IMR-90 (cell line): ENCODE measurements at regions not wholly inside any gene's neighbourhood (a gene's known extent, or its start where the extent isn't known, plus 50 kb on each side); places are given as distances from the start of the nearest gene placed in this dataset.

Source experiments
- ATAC-seq: fragments of 200-7000 bp; cut with Tn5 transposase; 2 replicates; pipeline ENCODE4 v1.9.1; 2020; ENCODE audit warnings: low read depth, mild to moderate bottlenecking, moderate library complexity
- BruUV-seq: library from RNA; stranded (reverse); fragments of 400-500 nt; replicated peaks from 2 replicates; lab custom pipeline; 2021; lab: Mats Ljungman, UMichigan
- CTCF ChIA-PET: fragments of 300-600 bp; formaldehyde crosslinking; extraction: SDS; loops from one replicate; lab custom pipeline; 2021; ENCODE audit warnings: antibody characterized with exemption; lab: Yijun Ruan, JAX
- POLR2A ChIA-PET: fragments of 300-600 bp; sonication (Branson Sonifier 250); formaldehyde crosslinking; loops from one replicate; lab custom pipeline; 2022; ENCODE audit warnings: antibody characterized with exemption; ENCODE audit not compliant: unreplicated experiment; lab: Charles Lee
- DNase-seq: peaks from one replicate; pipeline ENCODE4 v3.0.0; 2013
- H2AFZ ChIP-seq: replicated peaks from 2 replicates; pipeline ENCODE3; 2013; ENCODE audit warnings: low read length, mild to moderate bottlenecking; ENCODE audit not compliant: poor library complexity
- H2AK5ac ChIP-seq: 2 replicates; pipeline ENCODE4 v1.6.1; 2013; ENCODE audit warnings: low read depth, low read length, inconsistent platforms
- H2AK9ac ChIP-seq: replicated peaks from 2 replicates; pipeline ENCODE3; 2013; ENCODE audit warnings: mild to moderate bottlenecking, low read depth, low read length, moderate library complexity; ENCODE audit not compliant: poor library complexity
- H2BK120ac ChIP-seq: 2 replicates; pipeline ENCODE4 v1.6.1; 2013; ENCODE audit warnings: low read depth, low read length, inconsistent platforms
- H2BK15ac ChIP-seq: 3 replicates; pipeline ENCODE4 v1.6.1; 2013; ENCODE audit warnings: low read depth, low read length, inconsistent platforms
- H2BK20ac ChIP-seq: 2 replicates; pipeline ENCODE4 v1.6.1; 2013; ENCODE audit warnings: low read depth, mild to moderate bottlenecking, inconsistent platforms, low read length, moderate library complexity
- H2BK5ac ChIP-seq: 2 replicates; pipeline ENCODE4 v1.6.1; 2013; ENCODE audit warnings: mild to moderate bottlenecking, low read depth, low read length, inconsistent platforms; ENCODE audit not compliant: poor library complexity, severe bottlenecking
- H3K14ac ChIP-seq: replicated peaks from 2 replicates; pipeline ENCODE4 v1.6.1; 2013; ENCODE audit warnings: low read depth, low read length, inconsistent platforms
- H3K18ac ChIP-seq: 2 replicates; pipeline ENCODE4 v1.6.1; 2013; ENCODE audit warnings: low read depth, low read length, control low read depth
- H3K23ac ChIP-seq: 2 replicates; pipeline ENCODE4 v1.6.1; 2013; ENCODE audit warnings: low read depth, low read length, inconsistent platforms
- H3K27ac ChIP-seq: 2 replicates; pipeline ENCODE4 v1.5.1; 2013; ENCODE audit warnings: mild to moderate bottlenecking, control low read depth, low read length; ENCODE audit not compliant: insufficient read depth
- H3K27me3 ChIP-seq: 2 replicates; pipeline ENCODE4 v1.6.1; 2013; ENCODE audit warnings: low read length; ENCODE audit not compliant: control insufficient read depth, insufficient read depth
- H3K36me3 ChIP-seq: 2 replicates; pipeline ENCODE4 v1.6.1; 2013; ENCODE audit warnings: low read length, mixed read lengths; ENCODE audit not compliant: control insufficient read depth, insufficient read depth
- H3K4ac ChIP-seq: 2 replicates; pipeline ENCODE4 v1.6.1; 2013; ENCODE audit warnings: low read depth, low read length, inconsistent platforms
- H3K4me1 ChIP-seq: 2 replicates; pipeline ENCODE4 v1.6.1; 2013; ENCODE audit warnings: low read length, mixed read lengths; ENCODE audit not compliant: control insufficient read depth, insufficient read depth
- H3K4me2 ChIP-seq: 2 replicates; pipeline ENCODE4 v1.6.1; 2013; ENCODE audit warnings: low read depth, mild to moderate bottlenecking, control low read depth, low read length, moderate library complexity
- H3K4me3 ChIP-seq: 2 replicates; pipeline ENCODE4 v1.5.1; 2013; ENCODE audit warnings: low read depth, mild to moderate bottlenecking, control low read depth, low read length, moderate library complexity; ENCODE audit not compliant: insufficient read depth
- H3K56ac ChIP-seq: 2 replicates; pipeline ENCODE4 v1.6.1; 2013; ENCODE audit warnings: low read length, inconsistent platforms; ENCODE audit not compliant: insufficient read depth; ENCODE audit errors: extremely low read depth
- H3K79me1 ChIP-seq, 2 experiments: 2 replicates each; pipeline ENCODE4 v1.6.1; 2013; ENCODE audit warnings: low read length in 2 of 2, inconsistent platforms in 1 of 2, low read depth in 1 of 2
- H3K9ac ChIP-seq: 2 replicates; pipeline ENCODE4 v1.6.1; 2013; ENCODE audit warnings: low read depth, low read length, control low read depth
- H3K9me1 ChIP-seq: 2 replicates; pipeline ENCODE4 v1.6.1; 2013; ENCODE audit warnings: low read length, inconsistent platforms; ENCODE audit not compliant: insufficient read depth
- H3K9me3 ChIP-seq: 2 replicates; pipeline ENCODE4 v1.6.1; 2013; ENCODE audit warnings: low read length; ENCODE audit not compliant: control insufficient read depth, insufficient read depth
- H4K20me1 ChIP-seq: 2 replicates; pipeline ENCODE4 v1.6.1; 2013; ENCODE audit warnings: low read length, inconsistent platforms; ENCODE audit not compliant: insufficient read depth
- H4K5ac ChIP-seq: 2 replicates; pipeline ENCODE4 v1.6.1; 2013; ENCODE audit warnings: mild to moderate bottlenecking, low read depth, low read length, control low read depth
- H4K8ac ChIP-seq, 2 experiments: 2 replicates each; pipeline ENCODE4 v1.6.1; 2013; ENCODE audit warnings: low read depth in 2 of 2, low read length in 2 of 2, control low read depth in 1 of 2, inconsistent platforms in 1 of 2
- H4K91ac ChIP-seq: 2 replicates; pipeline ENCODE4 v1.6.1; 2013; ENCODE audit warnings: low read depth, low read length, inconsistent platforms; ENCODE audit not compliant: insufficient read depth
- CEBPB ChIP-seq: IDR thresholded peaks from 2 replicates; pipeline ENCODE4 v1.6.1; 2012; ENCODE audit warnings: low read depth, low read length, improper control_type of control experiment
- FOS ChIP-seq: fragments of 150-350 bp; IDR thresholded peaks from 2 replicates; pipeline ENCODE4 v1.6.1; 2016; ENCODE audit warnings: low read depth, low read length
- MXI1 ChIP-seq: IDR thresholded peaks from 2 replicates; pipeline ENCODE4 v1.6.1; 2012; ENCODE audit warnings: low read depth, mild to moderate bottlenecking, low read length, moderate library complexity, borderline replicate concordance
- NFE2L2 ChIP-seq: fragments of 150-350 bp; IDR thresholded peaks from 2 replicates; pipeline ENCODE4 v1.6.1; 2016; ENCODE audit warnings: low read depth, mild to moderate bottlenecking, low read length
- POLR2A ChIP-seq: IDR thresholded peaks from 2 replicates; pipeline ENCODE4 v1.6.1; 2012; ENCODE audit warnings: mild to moderate bottlenecking, low read depth, low read length
- RAD21 ChIP-seq: IDR thresholded peaks from 2 replicates; pipeline ENCODE4 v1.6.1; 2012; ENCODE audit warnings: low read length, improper control_type of control experiment
- SMC3 ChIP-seq: fragments of 150-350 bp; IDR thresholded peaks from 2 replicates; pipeline ENCODE4 v1.6.1; 2016; ENCODE audit warnings: low read depth, mild to moderate bottlenecking, antibody characterized with exemption, low read length, moderate library complexity
- WGBS, 2 experiments: methylation state at CpG; one replicate each; pipeline versions ENCODE4 v1.1.5 to v1.1.7; 2013; ENCODE audit warnings: missing lambda C conversion rate in 2 of 2; ENCODE audit not compliant: insufficient read length in 1 of 2; ENCODE audit errors: extremely low coverage in 2 of 2; 5-methylcytosine and 5-hydroxymethylcytosine counted together
- dilution Hi-C: fragments of 300-500 bp; cut with HindIII; formaldehyde crosslinking; loops from one replicate; pipeline ENCODE4 v1.14.3; 2018; ENCODE audit warnings: low sequenced_read_pairs; ENCODE audit not compliant: unreplicated experiment
- in situ Hi-C: fragments of 300-500 bp; cut with MboI; formaldehyde crosslinking; loops from 3 replicates; pipeline ENCODE4 v1.14.3; 2019; ENCODE audit warnings: low sequenced_read_pairs, inconsistent platforms, mixed read lengths
- intact Hi-C: fragments of 100-400 bp; cut with micrococcal nuclease; formaldehyde crosslinking; loops from 2 replicates; pipeline ENCODE4 v1.10.0; 2022

GRCh38 chr2:34901739-34902138, 1302.6 kb upstream of the FAM98A start:
- Histone ChIP-seq H2AK9ac (no peak overlapping the region), H3K23ac (no peak overlapping the region), H3K18ac (no peak overlapping the region), H3K9ac (no peak overlapping the region), H3K27ac (no peak overlapping the region), H2AK5ac (no peak overlapping the region), H3K56ac (no peak overlapping the region), H2BK120ac (no peak overlapping the region), H4K91ac (no peak overlapping the region), H3K9me3 (peaks cover 2% of the 10 kb centered on the region; the same call in 1 of the 2 replicates), H3K4me1 (no peaks in the 10 kb centered on the region), H3K79me1 (no peaks in the 10 kb centered on the region), H2AFZ (no peak overlapping the region), H3K36me3 (no peaks in the 10 kb centered on the region), H2BK5ac (no peak overlapping the region), H3K4me2 (no peak overlapping the region), H2BK15ac (no peak overlapping the region), H4K5ac (no peak overlapping the region), H4K8ac (no peak overlapping the region), H3K14ac (no peak overlapping the region), H3K4me3 (no peak overlapping the region), H3K9me1 (no peaks in the 10 kb centered on the region), H3K27me3 (no peaks in the 10 kb centered on the region), H3K4ac (no peak overlapping the region), H4K20me1 (no peaks in the 10 kb centered on the region), H2BK20ac (no peak overlapping the region)
- intact Hi-C loops (no loop called here), in situ Hi-C loops (no loop called here), dilution Hi-C loops (no loop called here)
- DNase-seq (no peak), ATAC-seq (no peak)
- no CpG with 5 or more reads among the region's 2 CpGs for WGBS, 2 experiments
- TF ChIP-seq SMC3: no peak
- TF ChIP-seq RAD21: no peak
- no peak for TF ChIP-seq POLR2A
- TF ChIP-seq MXI1: no peak
- no peak for TF ChIP-seq NFE2L2
- TF ChIP-seq FOS: no peak
- no peak for TF ChIP-seq CEBPB
- no TSS peak for BruUV-seq
- POLR2A ChIA-PET: no interaction called here
- CTCF ChIA-PET: no interaction called here
